ENCODE measurements at regions not wholly inside any gene's neighbourhood (a gene's known extent, or its start where the extent isn't known, plus 50 kb on each side); places are given as distances from the start of the nearest gene placed in this dataset.

- no peak for DNase-seq
These were observed 183.7 kb downstream of the INO80D start for GRCh38 chr2:205902041-205902899.

GRCh38 chr2:205901491-205901890, 184.5 kb downstream of the INO80D start:
- no peak for DNase-seq

GRCh38 chr2:205898744-205899143, 187.2 kb downstream of the INO80D start:
- DNase-seq: no peak

- DNase-seq: no peak
These were observed 189.9 kb downstream of the INO80D start for GRCh38 chr2:205895981-205896655.

GRCh38 chr2:205892665-205893259, 193.2 kb downstream of the INO80D start:
- no peak for DNase-seq

- peak; percentile 37 for DNase-seq
These were observed 193.7 kb downstream of the INO80D start for GRCh38 chr2:205892251-205892655.

GRCh38 chr2:205889114-205889513, 196.9 kb downstream of the INO80D start:
- DNase-seq: no peak

GRCh38 chr2:205887637-205888036, 198.3 kb downstream of the INO80D start:
- DNase-seq: no peak

GRCh38 chr2:205885492-205886099, 200.4 kb downstream of the INO80D start:
- no peak for DNase-seq

- DNase-seq: no peak
These were observed 201.7 kb downstream of the NRP2 start for GRCh38 chr2:205883965-205884364.

GRCh38 chr2:205882806-205883425, 200.6 kb downstream of the NRP2 start:
- DNase-seq: no peak

- no peak for DNase-seq
These were observed 197.7 kb downstream of the NRP2 start for GRCh38 chr2:205880048-205880447.

- DNase-seq: no peak
These were observed 196.9 kb downstream of the NRP2 start for GRCh38 chr2:205878999-205879762.

GRCh38 chr2:205877496-205877895, 195.2 kb downstream of the NRP2 start:
- no peak for DNase-seq

GRCh38 chr2:205876127-205876526, 193.8 kb downstream of the NRP2 start:
- DNase-seq: no peak

GRCh38 chr2:205872716-205873115, 190.4 kb downstream of the NRP2 start:
- DNase-seq: no peak

GRCh38 chr2:205869439-205869838, 187.1 kb downstream of the NRP2 start:
- DNase-seq: no peak

- DNase-seq: no peak
These were observed 186.6 kb downstream of the NRP2 start for GRCh38 chr2:205868773-205869333.

GRCh38 chr2:205868053-205868452, 185.8 kb downstream of the NRP2 start:
- no peak for DNase-seq

GRCh38 chr2:205867371-205867770, 185.1 kb downstream of the NRP2 start:
- no peak for DNase-seq

- DNase-seq: peak; percentile 72
These were observed 183.7 kb downstream of the NRP2 start for GRCh38 chr2:205865905-205866441.

GRCh38 chr2:205865056-205865455, 182.8 kb downstream of the NRP2 start:
- no peak for DNase-seq

All from NCI-H446 treated with DMSO at 0.1 percent for 48 hours (cell line).